ENCODE measurements at regions not wholly inside any gene's neighbourhood (a gene's known extent, or its start where the extent isn't known, plus 50 kb on each side); places are given as distances from the start of the nearest gene placed in this dataset.

GRCh38 chr17:33504571-33504970, 211.5 kb upstream of the ASIC2 start:
- intact Hi-C loops (cut with DNase I): no loop called here
- DNase-seq (ENCODE audit: low spot score): no peak

DNA sequence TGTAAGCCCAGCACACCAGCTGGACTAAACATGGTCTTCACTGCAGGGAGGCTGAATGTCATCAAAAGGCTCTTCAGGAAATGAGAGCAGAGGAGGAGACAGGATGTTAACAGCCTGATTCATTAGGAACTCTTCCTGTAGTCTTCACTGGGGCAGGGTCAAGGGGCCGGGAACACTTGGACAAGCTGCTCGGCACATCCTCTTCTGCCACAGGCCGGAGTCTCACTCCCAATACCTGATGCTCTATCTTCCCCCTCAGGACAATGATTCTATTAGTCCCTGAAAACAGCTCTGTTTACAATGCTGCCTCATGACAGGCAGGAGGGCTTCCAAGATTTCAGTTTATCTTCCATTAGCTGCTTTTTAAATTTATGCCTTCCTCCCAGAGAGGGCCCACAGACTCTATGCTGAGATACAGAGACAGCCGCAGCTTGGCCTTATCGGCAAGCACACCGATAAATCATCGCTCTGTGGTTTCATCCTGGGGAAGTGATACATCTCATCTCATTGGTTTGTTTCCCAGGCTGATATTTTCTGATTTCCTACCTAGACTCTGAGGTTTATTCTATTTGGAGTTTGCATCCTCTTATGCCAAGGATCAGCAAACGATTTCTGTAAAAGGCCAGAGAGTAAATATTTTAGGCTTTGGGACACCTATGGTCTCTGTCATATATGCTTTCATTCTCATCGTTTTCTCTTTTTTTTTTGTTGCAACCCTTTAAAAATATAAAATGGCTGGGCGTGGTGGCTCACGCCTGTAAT, 214.0 kb upstream of the ASIC2 start:
- DNase-seq (ENCODE audit: low spot score): no peak
- intact Hi-C loops (cut with DNase I): no loop called here

- intact Hi-C loops (cut with DNase I): no loop called here
- no peak for DNase-seq (ENCODE audit: low spot score)
These were observed 215.1 kb upstream of the ASIC2 start for GRCh38 chr17:33508215-33508614.

GRCh38 chr17:33509331-33509730, 216.2 kb upstream of the ASIC2 start:
- intact Hi-C loops (cut with DNase I): no loop called here
- no peak for DNase-seq (ENCODE audit: low spot score)

DNA sequence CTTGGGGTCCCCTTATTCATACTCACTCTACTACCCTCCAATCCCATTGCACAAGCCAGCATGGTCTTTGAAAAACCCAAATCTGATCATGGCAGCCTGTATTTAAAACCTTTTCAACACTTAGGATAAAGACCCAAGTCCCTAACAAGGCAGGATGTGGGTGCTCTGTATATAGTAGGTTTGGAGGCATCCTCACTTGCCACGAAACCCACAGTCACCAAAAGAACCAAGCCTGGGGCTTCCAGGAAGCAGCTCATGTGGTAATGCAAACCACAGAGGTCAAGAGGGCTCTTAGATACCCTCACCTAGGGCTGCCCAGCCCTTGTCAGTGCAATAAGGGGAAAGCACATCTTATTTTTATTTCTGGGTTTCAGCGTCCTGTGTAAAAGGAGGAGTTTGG, 218.6 kb upstream of the ASIC2 start:
- DNase-seq (ENCODE audit: low spot score): no peak
- intact Hi-C loops (cut with DNase I): no loop called here

DNA sequence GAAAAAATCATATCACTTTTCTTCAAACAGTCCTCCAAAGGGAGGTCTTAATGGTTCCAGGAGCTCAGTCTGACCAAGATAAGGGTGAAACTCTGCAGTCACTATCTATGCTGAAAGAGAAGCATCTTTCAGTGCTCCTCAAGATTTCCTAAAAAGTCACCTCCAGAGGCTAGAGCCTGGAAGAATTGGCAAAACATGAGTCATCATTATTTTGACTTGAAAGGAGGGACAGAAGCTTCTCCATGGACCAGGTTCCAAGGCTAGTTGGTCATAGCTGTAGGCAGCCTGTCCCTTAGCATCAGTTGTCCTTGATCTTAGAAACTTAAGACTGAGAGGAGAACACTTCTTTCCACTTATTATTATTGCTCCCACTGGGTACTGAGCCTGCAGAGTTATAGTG, 219.0 kb upstream of the ASIC2 start:
- intact Hi-C loops (cut with DNase I): no loop called here
- DNase-seq (ENCODE audit: low spot score): no peak

DNA sequence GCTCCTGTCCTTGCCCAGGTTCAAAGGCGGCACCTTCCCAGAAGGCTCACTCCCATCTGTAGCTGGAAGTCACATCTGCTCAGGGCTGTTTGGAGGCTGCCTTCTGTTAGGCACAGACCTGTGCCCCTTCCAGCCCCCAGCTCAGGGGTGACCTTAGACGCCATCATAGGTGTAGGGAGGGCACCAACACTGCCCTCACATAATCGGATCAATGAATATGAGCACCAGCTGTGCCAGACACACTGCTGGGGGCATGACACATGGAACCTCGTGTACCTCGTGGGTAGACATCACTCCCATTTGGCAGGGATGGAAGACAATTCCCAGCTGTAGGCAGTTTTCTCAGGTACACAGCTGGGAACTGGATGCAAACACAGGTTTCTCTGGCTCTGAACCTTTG, 220.7 kb upstream of the ASIC2 start:
- intact Hi-C loops (cut with DNase I): no loop called here
- DNase-seq (ENCODE audit: low spot score): no peak

GRCh38 chr17:33514369-33514768, 221.3 kb upstream of the ASIC2 start:
- DNase-seq (ENCODE audit: low spot score): no peak
- intact Hi-C loops (cut with DNase I): no loop called here

DNA sequence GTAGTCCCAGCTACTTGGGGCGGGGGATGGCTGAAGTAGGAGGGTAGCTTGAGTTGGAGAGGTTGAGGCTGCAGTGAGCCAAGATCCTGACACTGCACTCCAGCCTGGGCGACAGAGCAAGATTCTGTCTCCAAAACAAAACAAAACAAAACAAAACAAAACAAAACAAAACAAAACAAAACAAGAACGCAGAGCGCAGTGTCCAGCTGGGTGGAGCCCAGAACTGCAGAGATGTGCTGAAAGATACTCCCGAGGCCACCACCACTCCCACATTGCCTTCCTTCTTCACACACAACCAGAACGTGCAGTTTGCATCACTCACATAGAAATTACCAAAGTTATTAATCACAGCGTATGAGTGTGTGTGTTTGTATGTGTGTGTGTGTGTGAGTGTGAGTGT, 222.9 kb upstream of the ASIC2 start:
- no peak for DNase-seq (ENCODE audit: low spot score)
- intact Hi-C loops (cut with DNase I): no loop called here

DNA sequence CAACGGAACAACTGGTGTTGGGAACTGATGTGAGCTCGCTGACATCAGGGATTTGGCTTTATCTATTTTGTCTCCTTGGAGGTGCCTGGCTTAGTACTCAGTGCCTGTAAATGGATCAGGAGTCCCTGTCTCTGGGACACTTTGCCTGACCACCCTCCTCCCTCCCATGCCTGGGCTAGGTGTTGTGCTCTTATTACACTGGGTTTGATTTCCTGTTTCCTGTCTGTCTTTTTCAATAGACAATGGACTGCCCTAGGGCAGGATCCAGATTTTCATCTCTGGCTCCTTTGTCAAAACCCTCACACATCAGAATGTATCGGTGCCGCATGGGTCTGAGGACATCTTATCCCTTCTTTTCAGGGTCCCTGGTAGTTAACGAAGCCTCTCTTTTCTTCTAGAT, 223.6 kb upstream of the ASIC2 start:
- DNase-seq (ENCODE audit: low spot score): no peak
- intact Hi-C loops (cut with DNase I): no loop called here

- intact Hi-C loops (cut with DNase I): no loop called here
- DNase-seq (ENCODE audit: low spot score): no peak
These were observed 224.7 kb upstream of the ASIC2 start for GRCh38 chr17:33517746-33518145.

DNA sequence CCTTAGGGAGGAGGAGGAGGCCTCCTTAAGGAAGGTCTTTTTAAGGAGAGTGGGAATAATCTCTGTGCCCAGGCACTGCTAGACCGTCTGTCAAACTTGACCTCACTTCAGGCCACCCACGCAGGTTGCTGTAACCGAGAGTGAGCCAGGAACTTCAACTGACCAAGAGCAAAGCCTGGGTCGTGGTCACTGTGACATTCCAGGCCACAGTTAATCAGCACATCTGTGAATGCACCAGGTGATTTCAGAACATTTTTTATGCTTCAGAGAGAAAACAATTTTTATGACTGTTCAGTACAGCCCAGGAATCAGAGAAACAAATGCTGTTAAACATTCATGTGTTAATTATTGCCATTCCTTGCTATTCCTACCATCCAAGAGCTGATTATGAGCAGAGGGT, 226.6 kb upstream of the ASIC2 start:
- intact Hi-C loops (cut with DNase I): loop anchor here (5.0 kb wide), 1 partner anchor 153 kb away; no protein-coding TSS in a partner anchor

DNA sequence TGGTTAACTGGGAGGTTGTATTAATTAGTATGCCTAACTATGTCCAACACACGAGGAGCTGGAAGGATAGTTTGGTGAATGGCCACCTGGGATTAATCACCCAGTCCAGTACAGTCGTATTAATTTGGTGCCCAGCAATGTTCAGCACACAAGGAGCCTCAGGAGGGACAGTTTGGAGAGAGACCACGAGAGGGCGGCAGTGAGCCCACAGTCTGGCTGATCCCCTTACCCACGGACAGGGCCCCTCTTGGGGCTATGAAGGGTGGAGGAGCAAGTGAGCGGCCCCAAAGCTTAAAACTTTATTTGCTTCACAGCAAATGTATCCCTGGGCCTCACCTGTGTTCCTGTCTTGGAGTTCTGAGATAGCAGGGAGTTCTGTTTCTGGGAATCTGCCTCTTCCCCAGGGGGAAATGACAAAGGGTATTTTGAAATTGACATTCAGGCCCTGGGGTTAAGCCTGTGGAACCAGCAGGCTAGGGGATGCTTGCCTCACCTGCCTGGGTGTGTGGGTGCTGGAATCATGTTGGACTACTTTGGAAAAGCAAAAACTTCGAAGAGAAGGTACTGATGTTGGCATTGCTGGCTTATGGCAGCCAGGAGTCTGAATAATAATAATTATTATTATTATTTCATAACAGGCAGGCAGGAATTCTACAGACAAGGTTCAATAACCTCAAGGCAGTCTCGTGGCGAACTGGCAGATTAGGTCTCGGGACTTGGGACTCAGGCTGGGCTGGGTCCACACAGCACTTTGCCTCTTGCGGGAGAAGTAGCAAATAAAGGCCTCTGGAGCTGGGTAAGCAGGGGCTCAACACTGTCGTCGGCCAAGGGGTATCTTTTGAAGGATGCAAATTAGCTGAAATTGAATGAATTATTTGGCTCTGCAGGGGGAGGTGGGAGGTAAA, 227.6 kb upstream of the ASIC2 start:
- intact Hi-C loops (cut with DNase I): loop anchor here (5.0 kb wide), 1 partner anchor 152 kb away; no protein-coding TSS in a partner anchor

More for the DNA sequence above, 226.6 kb upstream of the ASIC2 start:
- no peak for DNase-seq (ENCODE audit: low spot score)

DNA sequence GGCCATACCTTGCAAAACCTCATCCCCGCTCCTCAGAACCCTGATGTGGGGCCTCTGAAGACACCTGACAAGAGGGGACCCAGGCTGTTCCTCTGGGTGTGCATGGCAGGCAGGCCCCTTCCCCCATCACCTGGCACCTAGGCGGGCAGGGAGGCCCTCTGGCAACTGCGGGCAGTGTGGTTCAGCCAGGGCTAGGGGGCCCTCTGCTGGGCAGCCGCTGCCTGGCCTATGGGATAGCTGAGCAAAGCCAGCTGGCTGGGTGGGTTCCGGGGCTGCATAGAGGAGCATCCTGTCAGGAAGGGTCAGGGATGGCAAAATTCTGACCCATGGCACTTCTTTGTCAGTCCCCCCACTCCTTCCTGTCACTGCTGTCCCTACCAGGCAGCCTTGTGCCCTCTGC, 228.7 kb upstream of the ASIC2 start:
- no peak for DNase-seq (ENCODE audit: low spot score)
- intact Hi-C loops (cut with DNase I): loop anchor here (5.0 kb wide), 1 partner anchor 151 kb away; no protein-coding TSS in a partner anchor

More for the DNA sequence above, 227.6 kb upstream of the ASIC2 start:
- no peak for DNase-seq (ENCODE audit: low spot score)

GRCh38 chr17:33522623-33523022, 229.5 kb upstream of the ASIC2 start:
- no peak for DNase-seq (ENCODE audit: low spot score)
- intact Hi-C loops (cut with DNase I): loop anchor here (5.0 kb wide), 1 partner anchor 150 kb away; no protein-coding TSS in a partner anchor

GRCh38 chr17:33523577-33523981, 230.5 kb upstream of the ASIC2 start:
- DNase-seq (ENCODE audit: low spot score): no peak
- intact Hi-C loops (cut with DNase I): loop anchor here (5.0 kb wide), 1 partner anchor 149 kb away; no protein-coding TSS in a partner anchor

DNA sequence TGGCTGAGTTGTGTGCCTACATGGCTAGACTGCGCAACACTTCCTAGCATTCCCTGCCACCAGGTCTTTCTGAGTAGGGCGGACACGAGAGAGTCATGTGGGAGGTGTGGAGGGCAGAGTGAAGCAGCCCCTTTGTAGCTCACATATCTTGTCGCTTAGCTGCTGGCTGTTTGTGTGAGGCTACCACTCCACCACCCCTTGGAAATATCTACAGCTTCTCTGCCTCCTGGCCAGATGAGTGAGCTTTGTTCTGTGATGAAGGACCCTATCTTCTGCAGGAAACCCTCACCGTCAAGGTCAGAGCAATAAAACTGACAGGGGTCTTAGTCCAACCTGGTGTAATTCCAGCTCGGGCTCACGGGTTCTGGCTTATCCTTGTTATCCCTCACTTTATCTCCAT, 232.1 kb upstream of the ASIC2 start:
- DNase-seq (ENCODE audit: low spot score): no peak
- intact Hi-C loops (cut with DNase I): no loop called here

GRCh38 chr17:33526717-33527116, 233.6 kb upstream of the ASIC2 start:
- intact Hi-C loops (cut with DNase I): no loop called here
- DNase-seq (ENCODE audit: low spot score): no peak

- no peak for DNase-seq (ENCODE audit: low spot score)
- intact Hi-C loops (cut with DNase I): no loop called here
These were observed 234.2 kb upstream of the ASIC2 start for GRCh38 chr17:33527290-33527689.

GRCh38 chr17:33528846-33529245, 235.8 kb upstream of the ASIC2 start:
- no peak for DNase-seq (ENCODE audit: low spot score)
- intact Hi-C loops (cut with DNase I): no loop called here

DNA sequence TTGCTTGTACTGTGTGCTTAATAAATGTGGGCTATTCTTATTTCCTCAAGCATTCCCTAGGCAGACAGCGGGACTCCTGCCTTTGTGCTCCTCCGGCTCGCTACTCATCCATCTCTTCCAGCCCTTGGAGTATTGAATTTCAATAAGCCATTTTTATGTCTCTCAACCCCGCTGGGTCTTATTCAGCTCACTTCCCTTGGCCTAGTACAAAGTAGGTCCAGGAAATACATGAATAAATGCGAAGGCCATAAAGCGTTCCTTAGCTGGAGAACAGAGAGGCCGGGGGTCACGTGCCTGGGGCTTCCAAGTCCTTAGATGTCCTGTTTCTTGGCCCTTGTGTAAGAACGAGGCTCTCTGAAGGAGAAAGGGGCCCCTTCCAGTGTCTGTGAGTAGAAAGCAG, 236.7 kb upstream of the ASIC2 start:
- DNase-seq (ENCODE audit: low spot score): no peak
- intact Hi-C loops (cut with DNase I): no loop called here
